ENCODE measurements at regions not wholly inside any gene's neighbourhood (a gene's known extent, or its start where the extent isn't known, plus 50 kb on each side); places are given as distances from the start of the nearest gene placed in this dataset.

DNA sequence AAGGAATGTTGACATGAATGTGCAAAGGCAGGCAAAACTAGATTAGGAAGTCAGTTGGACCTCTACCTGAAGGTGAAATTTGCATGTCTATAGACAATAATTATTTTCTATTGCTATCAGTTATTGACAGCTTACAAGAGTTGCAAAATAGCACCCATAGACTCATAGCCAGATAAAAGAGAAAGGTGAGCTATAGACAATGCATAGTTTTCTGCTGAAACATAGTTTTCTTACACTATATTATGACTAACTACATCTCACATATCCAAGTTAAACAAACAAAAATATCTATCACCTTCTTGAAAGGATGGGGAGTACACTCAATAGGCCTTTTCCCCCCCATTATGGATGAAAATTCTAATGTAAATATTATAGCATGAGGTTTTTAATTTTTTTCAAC is 305.0 kb downstream of the PTH2R start:
- H2AFZ ChIP-seq: no peak overlapping the region
- no peaks in the 10 kb centered on the region for H3K36me3 ChIP-seq (ENCODE audit: control insufficient read depth, insufficient read depth, low read length)
- H3K79me2 ChIP-seq: no peaks in the 10 kb centered on the region
- H3K27me3 ChIP-seq (ENCODE audit: control insufficient read depth, insufficient read depth, low read length): no peaks in the 10 kb centered on the region
- H3K4me2 ChIP-seq (ENCODE audit: low read length): no peak overlapping the region
- no peaks in the 10 kb centered on the region for H3K9me3 ChIP-seq (ENCODE audit: control insufficient read depth, low read length)
- H3K9ac ChIP-seq: no peak overlapping the region
- H3K4me1 ChIP-seq: no peaks in the 10 kb centered on the region
- TF ChIP-seq, protein P1, sequence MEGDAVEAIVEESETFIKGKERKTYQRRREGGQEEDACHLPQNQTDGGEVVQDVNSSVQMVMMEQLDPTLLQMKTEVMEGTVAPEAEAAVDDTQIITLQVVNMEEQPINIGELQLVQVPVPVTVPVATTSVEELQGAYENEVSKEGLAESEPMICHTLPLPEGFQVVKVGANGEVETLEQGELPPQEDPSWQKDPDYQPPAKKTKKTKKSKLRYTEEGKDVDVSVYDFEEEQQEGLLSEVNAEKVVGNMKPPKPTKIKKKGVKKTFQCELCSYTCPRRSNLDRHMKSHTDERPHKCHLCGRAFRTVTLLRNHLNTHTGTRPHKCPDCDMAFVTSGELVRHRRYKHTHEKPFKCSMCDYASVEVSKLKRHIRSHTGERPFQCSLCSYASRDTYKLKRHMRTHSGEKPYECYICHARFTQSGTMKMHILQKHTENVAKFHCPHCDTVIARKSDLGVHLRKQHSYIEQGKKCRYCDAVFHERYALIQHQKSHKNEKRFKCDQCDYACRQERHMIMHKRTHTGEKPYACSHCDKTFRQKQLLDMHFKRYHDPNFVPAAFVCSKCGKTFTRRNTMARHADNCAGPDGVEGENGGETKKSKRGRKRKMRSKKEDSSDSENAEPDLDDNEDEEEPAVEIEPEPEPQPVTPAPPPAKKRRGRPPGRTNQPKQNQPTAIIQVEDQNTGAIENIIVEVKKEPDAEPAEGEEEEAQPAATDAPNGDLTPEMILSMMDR (IDR thresholded peaks at IDR 0.05): no peak
- no peak overlapping the region for H3K4me3 ChIP-seq (ENCODE audit: low read depth, low read length)
- no peak overlapping the region for H3K27ac ChIP-seq

DNA sequence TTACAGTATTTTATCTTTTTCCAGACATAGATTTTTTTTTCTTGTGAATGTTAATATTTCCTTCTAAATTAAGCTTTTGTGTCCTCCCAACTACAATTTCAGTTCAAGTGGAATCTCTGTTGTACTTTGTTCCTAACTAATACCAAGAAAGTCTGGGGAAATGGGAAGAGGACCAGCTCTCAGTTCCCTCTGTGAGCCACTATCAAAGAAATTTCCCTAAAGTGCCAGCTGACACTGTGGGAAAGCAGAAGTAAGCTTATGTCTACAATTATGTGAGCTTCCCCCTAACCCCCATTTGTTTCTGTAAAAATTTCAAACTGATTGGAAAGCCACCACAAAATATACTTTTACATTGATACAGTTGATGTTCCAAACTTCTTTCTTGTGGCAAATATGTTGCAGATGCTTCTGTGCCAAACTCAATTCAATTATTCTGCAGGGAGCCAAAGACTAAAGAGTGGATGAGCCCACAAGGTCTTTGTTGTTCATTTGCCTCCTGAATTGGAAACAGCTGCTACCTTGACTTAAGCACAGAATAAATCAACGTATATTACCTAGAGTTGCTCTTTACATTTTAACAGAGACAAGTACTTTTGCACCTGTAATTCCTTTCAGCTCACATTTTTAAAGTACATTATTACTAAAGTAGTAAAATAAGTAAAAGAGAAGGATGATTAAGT is 306.6 kb downstream of the PTH2R start:
- H3K4me3 ChIP-seq (ENCODE audit: low read depth, low read length): no peak overlapping the region
- H3K36me3 ChIP-seq (ENCODE audit: control insufficient read depth, insufficient read depth, low read length): no peaks in the 10 kb centered on the region
- H3K4me1 ChIP-seq: no peaks in the 10 kb centered on the region
- TF ChIP-seq, protein P1 (IDR thresholded peaks at IDR 0.05): no peak
- H3K27ac ChIP-seq: no peak overlapping the region
- H3K4me2 ChIP-seq (ENCODE audit: low read length): no peak overlapping the region
- H3K79me2 ChIP-seq: no peaks in the 10 kb centered on the region
- H3K9me3 ChIP-seq (ENCODE audit: control insufficient read depth, low read length): no peaks in the 10 kb centered on the region
- H3K9ac ChIP-seq: no peak overlapping the region
- no peak overlapping the region for H2AFZ ChIP-seq
- no peaks in the 10 kb centered on the region for H3K27me3 ChIP-seq (ENCODE audit: control insufficient read depth, insufficient read depth, low read length)

DNA sequence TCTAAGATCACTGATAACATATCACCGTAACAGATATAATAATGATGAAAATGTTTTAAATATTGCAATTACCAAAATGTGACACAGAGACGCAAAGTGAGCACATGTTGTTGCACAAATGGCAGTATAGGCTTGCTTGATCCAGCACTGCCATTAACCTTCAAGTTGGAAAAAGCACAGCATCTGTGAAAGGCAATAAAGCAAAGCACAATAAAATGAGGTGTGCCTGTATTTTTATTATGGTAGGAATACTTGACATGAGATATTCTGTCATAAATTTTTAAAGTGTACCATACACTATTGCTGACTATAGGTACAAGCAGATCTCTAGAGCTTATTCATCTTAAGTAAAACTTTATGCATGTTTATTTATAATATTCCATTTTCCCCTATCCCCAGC is 312.2 kb downstream of the PTH2R start:
- TF ChIP-seq, protein P1 (IDR thresholded peaks at IDR 0.05): no peak
- Histone ChIP-seq H3K36me3 (ENCODE audit: control insufficient read depth, insufficient read depth, low read length) (no peaks in the 10 kb centered on the region), H3K9ac (no peak overlapping the region), H2AFZ (no peak overlapping the region), H3K4me3 (ENCODE audit: low read depth, low read length) (no peak overlapping the region), H3K9me3 (ENCODE audit: control insufficient read depth, low read length) (no peaks in the 10 kb centered on the region), H3K4me2 (ENCODE audit: low read length) (no peak overlapping the region), H3K27me3 (ENCODE audit: control insufficient read depth, insufficient read depth, low read length) (no peaks in the 10 kb centered on the region), H3K27ac (no peak overlapping the region), H3K79me2 (no peaks in the 10 kb centered on the region), H3K4me1 (no peaks in the 10 kb centered on the region)

DNA sequence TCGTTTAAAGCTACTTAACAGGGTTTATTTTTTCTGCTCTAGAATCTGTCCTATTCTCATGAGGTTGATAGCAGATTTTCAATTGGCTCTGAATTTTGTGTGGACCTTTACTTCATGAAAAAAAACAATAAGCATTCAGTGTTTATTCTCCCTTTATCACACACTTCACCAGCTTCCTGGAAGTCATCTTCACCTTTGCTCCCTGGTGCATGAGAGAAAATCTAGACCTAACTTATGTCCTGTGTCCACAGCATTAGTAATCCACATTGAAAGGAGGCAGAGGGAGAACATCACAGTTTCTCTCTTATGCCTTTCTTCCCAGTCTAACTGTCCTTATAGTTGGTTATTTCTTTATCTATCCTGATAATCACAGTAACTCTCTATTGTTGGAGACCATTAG is 316.1 kb downstream of the PTH2R start:
- TF ChIP-seq, protein P1 (IDR thresholded peaks at IDR 0.05): no peak
- no peaks in the 10 kb centered on the region for H3K79me2 ChIP-seq
- no peak overlapping the region for H3K9ac ChIP-seq
- H3K9me3 ChIP-seq (ENCODE audit: control insufficient read depth, low read length): no peaks in the 10 kb centered on the region
- H3K27ac ChIP-seq: no peak overlapping the region
- no peaks in the 10 kb centered on the region for H3K4me1 ChIP-seq
- H3K36me3 ChIP-seq (ENCODE audit: control insufficient read depth, insufficient read depth, low read length): no peaks in the 10 kb centered on the region
- no peaks in the 10 kb centered on the region for H3K27me3 ChIP-seq (ENCODE audit: control insufficient read depth, insufficient read depth, low read length)
- H3K4me2 ChIP-seq (ENCODE audit: low read length): no peak overlapping the region
- no peak overlapping the region for H2AFZ ChIP-seq
- no peak overlapping the region for H3K4me3 ChIP-seq (ENCODE audit: low read depth, low read length)

DNA sequence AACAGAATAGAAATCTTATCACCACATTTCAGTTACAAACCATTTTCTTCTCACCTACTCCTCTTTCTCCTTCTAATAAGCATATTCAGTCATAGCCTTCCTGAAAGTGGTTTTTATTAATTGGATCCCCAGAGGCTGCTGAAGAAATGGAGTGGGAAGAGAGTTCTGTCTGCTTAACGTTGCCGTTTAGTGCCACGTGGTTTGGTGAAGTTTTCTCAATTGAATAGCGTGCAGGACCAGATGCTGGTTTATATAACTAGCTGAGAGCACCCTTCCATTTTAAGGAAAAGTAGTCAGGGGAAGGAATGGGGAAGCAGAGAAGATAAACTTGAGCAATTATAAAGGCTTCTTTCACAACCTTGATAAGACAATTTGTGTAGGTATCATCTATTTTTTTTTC is 318.7 kb downstream of the PTH2R start:
- Histone ChIP-seq H3K9ac (no peak overlapping the region), H3K4me2 (ENCODE audit: low read length) (no peak overlapping the region), H3K27me3 (ENCODE audit: control insufficient read depth, insufficient read depth, low read length) (no peaks in the 10 kb centered on the region), H3K79me2 (no peaks in the 10 kb centered on the region), H3K4me3 (ENCODE audit: low read depth, low read length) (no peak overlapping the region), H3K36me3 (ENCODE audit: control insufficient read depth, insufficient read depth, low read length) (no peaks in the 10 kb centered on the region), H3K9me3 (ENCODE audit: control insufficient read depth, low read length) (no peaks in the 10 kb centered on the region), H2AFZ (no peak overlapping the region), H3K4me1 (no peaks in the 10 kb centered on the region), H3K27ac (no peak overlapping the region)
- TF ChIP-seq, protein P1 (IDR thresholded peaks at IDR 0.05): no peak
